ENCODE measurements at regions not wholly inside any gene's neighbourhood (a gene's known extent, or its start where the extent isn't known, plus 50 kb on each side); places are given as distances from the start of the nearest gene placed in this dataset.

GRCh38 chr5:167406513-167406912 lies 884.9 kb upstream of the WWC1 start:
- no peaks in the 10 kb centered on the region for H3K36me3 Mint-ChIP-seq (ENCODE audit: insufficient read depth, unreplicated experiment)

GRCh38 chr5:167412556-167412955 lies 878.9 kb upstream of the WWC1 start:
- Mint-ChIP-seq H3K27me3 (ENCODE audit: insufficient read depth, unreplicated experiment) (no peaks in the 10 kb centered on the region), H3K4me3 (ENCODE audit: unreplicated experiment) (no peak overlapping the region), H3K9me3 (ENCODE audit: unreplicated experiment) (no peaks in the 10 kb centered on the region), H3K4me1 (ENCODE audit: insufficient read depth, unreplicated experiment) (peaks cover 16% of the 10 kb centered on the region), H3K36me3 (ENCODE audit: insufficient read depth, unreplicated experiment) (no peaks in the 10 kb centered on the region), H3K27ac (ENCODE audit: low read depth, unreplicated experiment) (no peak overlapping the region)
- ChIA-PET CTCF (no interaction called here), POLR2A (no interaction called here)
- BruUV-seq (replicated peaks), result no TSS peak
- intact Hi-C loops (cut with micrococcal nuclease), result no loop called here
- peak; percentile 50 for DNase-seq (ENCODE audit: unreplicated experiment)
- TF ChIP-seq, protein P1, sequence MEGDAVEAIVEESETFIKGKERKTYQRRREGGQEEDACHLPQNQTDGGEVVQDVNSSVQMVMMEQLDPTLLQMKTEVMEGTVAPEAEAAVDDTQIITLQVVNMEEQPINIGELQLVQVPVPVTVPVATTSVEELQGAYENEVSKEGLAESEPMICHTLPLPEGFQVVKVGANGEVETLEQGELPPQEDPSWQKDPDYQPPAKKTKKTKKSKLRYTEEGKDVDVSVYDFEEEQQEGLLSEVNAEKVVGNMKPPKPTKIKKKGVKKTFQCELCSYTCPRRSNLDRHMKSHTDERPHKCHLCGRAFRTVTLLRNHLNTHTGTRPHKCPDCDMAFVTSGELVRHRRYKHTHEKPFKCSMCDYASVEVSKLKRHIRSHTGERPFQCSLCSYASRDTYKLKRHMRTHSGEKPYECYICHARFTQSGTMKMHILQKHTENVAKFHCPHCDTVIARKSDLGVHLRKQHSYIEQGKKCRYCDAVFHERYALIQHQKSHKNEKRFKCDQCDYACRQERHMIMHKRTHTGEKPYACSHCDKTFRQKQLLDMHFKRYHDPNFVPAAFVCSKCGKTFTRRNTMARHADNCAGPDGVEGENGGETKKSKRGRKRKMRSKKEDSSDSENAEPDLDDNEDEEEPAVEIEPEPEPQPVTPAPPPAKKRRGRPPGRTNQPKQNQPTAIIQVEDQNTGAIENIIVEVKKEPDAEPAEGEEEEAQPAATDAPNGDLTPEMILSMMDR (IDR thresholded peaks at IDR 0.05; ENCODE audit: unreplicated experiment), result no peak

More at GRCh38 chr5:167406513-167406912, 884.9 kb upstream of the WWC1 start:
- Mint-ChIP-seq H3K4me1 (ENCODE audit: insufficient read depth, unreplicated experiment) (peaks cover 6% of the 10 kb centered on the region), H3K27me3 (ENCODE audit: insufficient read depth, unreplicated experiment) (no peaks in the 10 kb centered on the region), H3K4me3 (ENCODE audit: unreplicated experiment) (no peak overlapping the region), H3K9me3 (ENCODE audit: unreplicated experiment) (no peaks in the 10 kb centered on the region), H3K27ac (ENCODE audit: low read depth, unreplicated experiment) (no peak overlapping the region)
- no TSS peak for BruUV-seq (replicated peaks)
- ChIA-PET CTCF (no interaction called here), POLR2A (interaction anchor here (0.6 kb wide), 1 partner anchor 11 kb away, joined by 4 read pairs; no protein-coding TSS in a partner anchor)
- no peak for DNase-seq (ENCODE audit: unreplicated experiment)
- TF ChIP-seq, protein P1 (IDR thresholded peaks at IDR 0.05; ENCODE audit: unreplicated experiment), result no peak
- intact Hi-C loops (cut with micrococcal nuclease), result no loop called here

DNA sequence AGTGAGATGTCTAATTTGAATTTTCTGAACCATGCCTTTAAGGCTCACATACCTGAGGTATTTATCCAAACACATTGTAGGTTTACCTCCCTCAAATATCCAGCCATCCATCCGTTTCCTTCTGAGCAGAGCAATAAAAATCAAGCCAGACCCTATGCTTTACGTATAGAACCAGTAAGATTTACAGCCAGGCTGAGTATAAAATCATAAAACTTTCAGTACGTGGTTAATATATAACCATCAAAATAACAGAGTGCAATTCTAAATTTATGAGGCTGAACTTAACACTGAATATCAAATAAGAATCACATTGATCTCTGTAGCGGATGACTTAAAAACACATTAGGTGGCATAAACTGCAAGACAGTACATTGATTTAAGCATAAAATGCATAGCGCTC lies 877.9 kb upstream of the WWC1 start:
- TF ChIP-seq, protein P1 (IDR thresholded peaks at IDR 0.05; ENCODE audit: unreplicated experiment), result no peak
- H3K4me1 Mint-ChIP-seq (ENCODE audit: insufficient read depth, unreplicated experiment), result peaks cover 16% of the 10 kb centered on the region
- H3K9me3 Mint-ChIP-seq (ENCODE audit: unreplicated experiment), result no peaks in the 10 kb centered on the region
- no TSS peak for BruUV-seq (replicated peaks)
- H3K27ac Mint-ChIP-seq (ENCODE audit: low read depth, unreplicated experiment), result no peak overlapping the region
- no peaks in the 10 kb centered on the region for H3K27me3 Mint-ChIP-seq (ENCODE audit: insufficient read depth, unreplicated experiment)
- POLR2A ChIA-PET, result no interaction called here
- intact Hi-C loops (cut with micrococcal nuclease), result no loop called here
- no peak for DNase-seq (ENCODE audit: unreplicated experiment)
- H3K36me3 Mint-ChIP-seq (ENCODE audit: insufficient read depth, unreplicated experiment), result no peaks in the 10 kb centered on the region
- CTCF ChIA-PET, result no interaction called here
- H3K4me3 Mint-ChIP-seq (ENCODE audit: unreplicated experiment), result no peak overlapping the region

DNA sequence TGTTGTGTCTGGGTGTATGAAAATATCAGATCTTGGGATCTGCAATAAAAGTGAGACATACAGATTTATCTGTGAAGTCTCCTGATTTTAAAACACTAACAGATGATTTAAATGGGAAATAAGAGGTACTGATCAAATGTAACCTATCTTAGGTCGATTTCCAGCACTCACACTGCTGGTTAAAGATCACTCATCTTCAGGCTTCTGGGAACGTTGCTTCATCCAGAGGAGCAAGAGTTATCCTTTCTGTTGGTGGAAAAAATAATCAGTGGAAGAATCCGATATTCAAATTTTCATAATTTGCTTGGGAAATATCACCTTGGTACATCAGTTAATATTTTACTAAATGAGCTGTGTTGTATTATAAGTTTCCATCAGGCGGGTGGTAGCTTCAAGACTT lies 876.8 kb upstream of the WWC1 start:
- intact Hi-C loops (cut with micrococcal nuclease), result no loop called here
- ChIA-PET CTCF (interaction anchor here (0.6 kb wide), 1 partner anchor 39 kb away, joined by 3 read pairs; no protein-coding TSS in a partner anchor), POLR2A (no interaction called here)
- Mint-ChIP-seq H3K4me3 (ENCODE audit: unreplicated experiment) (no peak overlapping the region), H3K36me3 (ENCODE audit: insufficient read depth, unreplicated experiment) (no peaks in the 10 kb centered on the region), H3K27me3 (ENCODE audit: insufficient read depth, unreplicated experiment) (no peaks in the 10 kb centered on the region), H3K27ac (ENCODE audit: low read depth, unreplicated experiment) (no peak overlapping the region), H3K4me1 (ENCODE audit: insufficient read depth, unreplicated experiment) (peaks cover 16% of the 10 kb centered on the region), H3K9me3 (ENCODE audit: unreplicated experiment) (no peaks in the 10 kb centered on the region)
- DNase-seq (ENCODE audit: unreplicated experiment), result no peak
- BruUV-seq (replicated peaks), result no TSS peak
- TF ChIP-seq, protein P1 (IDR thresholded peaks at IDR 0.05; ENCODE audit: unreplicated experiment), result no peak

Data from MCF 10A (cell line).